ENCODE measurements at regions not wholly inside any gene's neighbourhood (a gene's known extent, or its start where the extent isn't known, plus 50 kb on each side); places are given as distances from the start of the nearest gene placed in this dataset.
A peak's percentile ranks its signal among the peaks of the same experiment; 100 is the strongest.

GRCh38 chr2:220015576-220015975 is 388.1 kb downstream of the SLC4A3 start:
- TF ChIP-seq CTCF (IDR thresholded peaks at IDR 0.05), result no peak

GRCh38 chr2:220025207-220025606 is 397.8 kb downstream of the SLC4A3 start:
- intact Hi-C loops (cut with DNase I), result no loop called here
- Histone ChIP-seq H3K4me1 (no peaks in the 10 kb centered on the region), H3K27ac (no peak overlapping the region), H3K36me3 (no peaks in the 10 kb centered on the region), H3K9me3 (no peaks in the 10 kb centered on the region), H3K27me3 (no peaks in the 10 kb centered on the region), H3K4me3 (no peak overlapping the region)
- TF ChIP-seq CTCF (IDR thresholded peaks at IDR 0.05), result no peak
- DNase-seq (no peak), ATAC-seq (no peak)

More at GRCh38 chr2:220015576-220015975, 388.1 kb downstream of the SLC4A3 start:
- no peaks in the 10 kb centered on the region for H3K27me3 ChIP-seq
- intact Hi-C loops (cut with DNase I), result no loop called here
- ATAC-seq, result no peak
- no peaks in the 10 kb centered on the region for H3K4me1 ChIP-seq
- H3K27ac ChIP-seq, result no peak overlapping the region
- DNase-seq, result no peak
- peaks cover 0 to 8% of the 10 kb centered on the region in 2 donors for H3K9me3 ChIP-seq
- no peaks in the 10 kb centered on the region for H3K36me3 ChIP-seq
- no peak overlapping the region for H3K4me3 ChIP-seq

- intact Hi-C loops (cut with DNase I), result no loop called here
These were observed 401.6 kb downstream of the SLC4A3 start for GRCh38 chr2:220029013-220029412.

GRCh38 chr2:220033546-220033945 is 406.1 kb downstream of the SLC4A3 start:
- no peak for ATAC-seq
- no peak for DNase-seq
- intact Hi-C loops (cut with DNase I), result no loop called here

More at GRCh38 chr2:220029013-220029412, 401.6 kb downstream of the SLC4A3 start:
- ATAC-seq (no peak), DNase-seq (no peak)
- H3K4me3 ChIP-seq, result no peak overlapping the region
- no peaks in the 10 kb centered on the region for H3K27me3 ChIP-seq
- no peaks in the 10 kb centered on the region for H3K4me1 ChIP-seq
- no peak overlapping the region for H3K27ac ChIP-seq
- H3K36me3 ChIP-seq, result no peaks in the 10 kb centered on the region
- no peaks in the 10 kb centered on the region for H3K9me3 ChIP-seq
- TF ChIP-seq CTCF (IDR thresholded peaks at IDR 0.05), result no peak

GRCh38 chr2:220034426-220035130 is 407.1 kb downstream of the SLC4A3 start:
- Histone ChIP-seq H3K4me3 (no peak overlapping the region), H3K27me3 (no peaks in the 10 kb centered on the region), H3K36me3 (no peaks in the 10 kb centered on the region), H3K4me1 (no peaks in the 10 kb centered on the region), H3K27ac (no peak overlapping the region), H3K9me3 (no peaks in the 10 kb centered on the region)
- peak; percentile 60 for ATAC-seq
- DNase-seq, result no peak
- TF ChIP-seq CTCF (IDR thresholded peaks at IDR 0.05), result no peak
- intact Hi-C loops (cut with DNase I), result no loop called here

More at GRCh38 chr2:220033546-220033945, 406.1 kb downstream of the SLC4A3 start:
- no peaks in the 10 kb centered on the region for H3K27me3 ChIP-seq
- H3K9me3 ChIP-seq, result no peaks in the 10 kb centered on the region
- no peaks in the 10 kb centered on the region for H3K4me1 ChIP-seq
- H3K27ac ChIP-seq, result no peak overlapping the region
- H3K36me3 ChIP-seq, result no peaks in the 10 kb centered on the region
- no peak overlapping the region for H3K4me3 ChIP-seq
- TF ChIP-seq CTCF (IDR thresholded peaks at IDR 0.05), result no peak
